Transverse colon (tissue), 3 donors: ENCODE measurements at regions not wholly inside any gene's neighbourhood (a gene's known extent, or its start where the extent isn't known, plus 50 kb on each side); places are given as distances from the start of the nearest gene placed in this dataset.

Source experiments
- EP300 ChIP-seq: sonication (generic); formaldehyde crosslinking; IDR thresholded peaks from one replicate; pipeline ENCODE4 v1.6.1; 2017; ENCODE audit warnings: antibody characterized with exemption, low read depth
- POLR2A ChIP-seq: fragments of 450-650 bp; IDR thresholded peaks from one replicate; pipeline ENCODE4 v1.6.1; 2016; ENCODE audit warnings: antibody characterized with exemption, mild to moderate bottlenecking, moderate library complexity
- TF ChIP-seq, protein P1 (sequence below), 5 experiments: fragments of 200-600 bp in 3 of 5; fragments of 450-650 bp in 2 of 5; sonication (generic) in 3 of 5; IDR thresholded peaks; 1 replicate in 2 of 5; 2 replicates in 3 of 5; pipeline ENCODE4 v1.5.1; 2016 to 2017; ENCODE audit warnings: antibody characterized with exemption in 5 of 5, inconsistent platforms in 3 of 5, mild to moderate bottlenecking in 2 of 5, moderate library complexity in 1 of 5

DNA sequence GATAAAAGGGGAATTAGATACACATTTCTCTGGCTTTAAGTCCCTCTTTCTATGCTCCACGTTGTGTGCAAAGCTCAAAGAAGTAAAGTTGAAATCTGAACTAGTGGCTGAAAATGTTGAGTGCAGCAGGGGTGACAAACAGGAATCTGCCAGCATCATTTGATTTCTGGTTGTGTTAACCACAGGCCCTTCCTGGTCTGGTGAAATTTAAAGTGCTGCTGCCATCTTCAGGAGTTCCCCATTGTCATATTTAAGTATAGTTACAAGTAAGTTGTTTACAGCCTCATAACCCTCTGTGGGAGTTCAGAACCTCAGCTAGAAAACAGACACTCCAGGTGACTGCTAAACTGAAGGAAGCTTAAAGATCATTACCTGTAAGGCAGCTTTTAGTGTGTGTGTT, 90.9 kb upstream of the CCDC196 start:
- TF ChIP-seq, protein P1, sequence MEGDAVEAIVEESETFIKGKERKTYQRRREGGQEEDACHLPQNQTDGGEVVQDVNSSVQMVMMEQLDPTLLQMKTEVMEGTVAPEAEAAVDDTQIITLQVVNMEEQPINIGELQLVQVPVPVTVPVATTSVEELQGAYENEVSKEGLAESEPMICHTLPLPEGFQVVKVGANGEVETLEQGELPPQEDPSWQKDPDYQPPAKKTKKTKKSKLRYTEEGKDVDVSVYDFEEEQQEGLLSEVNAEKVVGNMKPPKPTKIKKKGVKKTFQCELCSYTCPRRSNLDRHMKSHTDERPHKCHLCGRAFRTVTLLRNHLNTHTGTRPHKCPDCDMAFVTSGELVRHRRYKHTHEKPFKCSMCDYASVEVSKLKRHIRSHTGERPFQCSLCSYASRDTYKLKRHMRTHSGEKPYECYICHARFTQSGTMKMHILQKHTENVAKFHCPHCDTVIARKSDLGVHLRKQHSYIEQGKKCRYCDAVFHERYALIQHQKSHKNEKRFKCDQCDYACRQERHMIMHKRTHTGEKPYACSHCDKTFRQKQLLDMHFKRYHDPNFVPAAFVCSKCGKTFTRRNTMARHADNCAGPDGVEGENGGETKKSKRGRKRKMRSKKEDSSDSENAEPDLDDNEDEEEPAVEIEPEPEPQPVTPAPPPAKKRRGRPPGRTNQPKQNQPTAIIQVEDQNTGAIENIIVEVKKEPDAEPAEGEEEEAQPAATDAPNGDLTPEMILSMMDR (IDR thresholded peaks at IDR 0.05) = no peak
- TF ChIP-seq POLR2A (no peak), EP300 (no peak)
